ENCODE measurements at regions not wholly inside any gene's neighbourhood (a gene's known extent, or its start where the extent isn't known, plus 50 kb on each side); places are given as distances from the start of the nearest gene placed in this dataset.

- DNase-seq = no peak
- Mint-ChIP-seq H3K36me3 (ENCODE audit: low read depth) (no peaks in the 10 kb centered on the region), H3K4me1 (ENCODE audit: low read depth) (peaks cover 58% of the 10 kb centered on the region), H3K27me3 (ENCODE audit: insufficient read depth) (no peaks in the 10 kb centered on the region), H3K27ac (no peak overlapping the region), H3K9me3 (no peaks in the 10 kb centered on the region), H3K4me3 (no peak overlapping the region)
- no peak for TF ChIP-seq CTCF (IDR thresholded peaks at IDR 0.05)
Observed at GRCh38 chr18:29185801-29186200, 1008.9 kb upstream of the CDH2 start.

GRCh38 chr18:29184654-29185053 is 1007.7 kb upstream of the CDH2 start:
- Mint-ChIP-seq H3K4me3 (no peak overlapping the region), H3K36me3 (ENCODE audit: low read depth) (no peaks in the 10 kb centered on the region), H3K4me1 (ENCODE audit: low read depth) (peaks cover 64% of the 10 kb centered on the region), H3K27me3 (ENCODE audit: insufficient read depth) (no peaks in the 10 kb centered on the region), H3K9me3 (no peaks in the 10 kb centered on the region), H3K27ac (no peak overlapping the region)
- DNase-seq = no peak
- TF ChIP-seq CTCF (IDR thresholded peaks at IDR 0.05) = no peak

GRCh38 chr18:29181151-29181901 is 1004.4 kb upstream of the CDH2 start:
- no peaks in the 10 kb centered on the region for H3K36me3 Mint-ChIP-seq (ENCODE audit: low read depth)
- TF ChIP-seq CTCF (IDR thresholded peaks at IDR 0.05) = no peak
- peak overlapping the region; percentile 86 for H3K27ac Mint-ChIP-seq
- peaks cover 57% of the 10 kb centered on the region for H3K4me1 Mint-ChIP-seq (ENCODE audit: low read depth)
- H3K27me3 Mint-ChIP-seq (ENCODE audit: insufficient read depth) = no peaks in the 10 kb centered on the region
- DNase-seq = peak; percentile 92
- peak overlapping the region; percentile 69 for H3K4me3 Mint-ChIP-seq
- no peaks in the 10 kb centered on the region for H3K9me3 Mint-ChIP-seq

- no peaks in the 10 kb centered on the region for H3K9me3 Mint-ChIP-seq
- no peak overlapping the region for H3K27ac Mint-ChIP-seq
- H3K36me3 Mint-ChIP-seq (ENCODE audit: low read depth) = no peaks in the 10 kb centered on the region
- DNase-seq = no peak
- peaks cover 55% of the 10 kb centered on the region for H3K4me1 Mint-ChIP-seq (ENCODE audit: low read depth)
- H3K4me3 Mint-ChIP-seq = no peak overlapping the region
- no peak for TF ChIP-seq CTCF (IDR thresholded peaks at IDR 0.05)
- no peaks in the 10 kb centered on the region for H3K27me3 Mint-ChIP-seq (ENCODE audit: insufficient read depth)
Observed at GRCh38 chr18:29176681-29177080, 999.8 kb upstream of the CDH2 start.

- Mint-ChIP-seq H3K9me3 (no peaks in the 10 kb centered on the region), H3K36me3 (ENCODE audit: low read depth) (no peaks in the 10 kb centered on the region), H3K27ac (no peak overlapping the region), H3K4me3 (no peak overlapping the region), H3K4me1 (ENCODE audit: low read depth) (peaks cover 39% of the 10 kb centered on the region), H3K27me3 (ENCODE audit: insufficient read depth) (no peaks in the 10 kb centered on the region)
- no peak for TF ChIP-seq CTCF (IDR thresholded peaks at IDR 0.05)
- no peak for DNase-seq
Observed at GRCh38 chr18:29174891-29175290, 998.0 kb upstream of the CDH2 start.

Data from HFFc6 (cell line).